CD14-positive monocyte (primary cell): ENCODE measurements at regions not wholly inside any gene's neighbourhood (a gene's known extent, or its start where the extent isn't known, plus 50 kb on each side); places are given as distances from the start of the nearest gene placed in this dataset.

ENCODE experiments used
- DNase-seq, 3 donors: peaks; one replicate each; pipeline ENCODE4 v3.0.0-alpha.2; 2011 to 2022
- H2AFZ ChIP-seq: 2 replicates; pipeline ENCODE4 v1.6.0; 2012; ENCODE audit warnings: mild to moderate bottlenecking, low read depth, low read length, inconsistent platforms; ENCODE audit not compliant: insufficient read depth, poor library complexity, severe bottlenecking
- H3K27ac ChIP-seq, 2 donors: 1 replicate in 1 of 2; 2 replicates in 1 of 2; pipeline ENCODE4 v1.5.1; 2012 to 2013; ENCODE audit warnings: low read length in 2 of 2, control low read depth in 1 of 2, inconsistent platforms in 1 of 2, low read depth in 1 of 2, mild to moderate bottlenecking in 1 of 2
- H3K27me3 ChIP-seq, 2 donors: one replicate each; pipeline versions ENCODE4 v1.6.0 to v1.6.1; 2011 to 2013; ENCODE audit warnings: low read length in 2 of 2; ENCODE audit not compliant: control insufficient read depth in 2 of 2, insufficient read depth in 2 of 2
- H3K36me3 ChIP-seq, 2 donors: replicated peaks in 1 of 2; 1 replicate in 1 of 2; 2 replicates in 1 of 2; pipeline versions ENCODE4 v1.5.1 to v1.6.1; 2012 to 2013; ENCODE audit warnings: low read length in 2 of 2, control low read depth in 1 of 2, inconsistent platforms in 1 of 2, mild to moderate bottlenecking in 1 of 2; ENCODE audit not compliant: insufficient read depth in 2 of 2, control insufficient read depth in 1 of 2
- H3K4me1 ChIP-seq, 2 donors: 1 replicate in 1 of 2; 2 replicates in 1 of 2; pipeline versions ENCODE4 v1.5.1 to v1.6.1; 2012 to 2013; ENCODE audit warnings: low read length in 2 of 2, control low read depth in 1 of 2, inconsistent platforms in 1 of 2, mild to moderate bottlenecking in 1 of 2, moderate library complexity in 1 of 2; ENCODE audit not compliant: insufficient read depth in 2 of 2, control insufficient read depth in 1 of 2
- H3K4me2 ChIP-seq: replicated peaks from 2 replicates; pipeline ENCODE3; 2012; ENCODE audit warnings: low read length, moderate library complexity, mild to moderate bottlenecking; ENCODE audit not compliant: poor library complexity, severe bottlenecking; ENCODE audit errors: extremely low read depth
- H3K4me3 ChIP-seq, 3 experiments: fragments of 200-600 bp in 1 of 3; sonication (generic) in 1 of 3; replicated peaks in 1 of 3; 1 replicate in 2 of 3; 2 replicates in 1 of 3; pipeline ENCODE4 v1.5.1; 2011 to 2013; ENCODE audit warnings: low read length in 3 of 3, mild to moderate bottlenecking in 3 of 3, control low read depth in 2 of 3, low read depth in 2 of 3, inconsistent platforms in 1 of 3, moderate library complexity in 1 of 3
- H3K79me2 ChIP-seq: 2 replicates; pipeline ENCODE4 v1.6.0; 2012; ENCODE audit warnings: mild to moderate bottlenecking, control low read depth, inconsistent platforms, low read length, moderate library complexity; ENCODE audit not compliant: insufficient read depth
- H3K9ac ChIP-seq: 2 replicates; pipeline ENCODE4 v1.6.0; 2017; ENCODE audit warnings: low read length, mild to moderate bottlenecking; ENCODE audit not compliant: insufficient read depth, poor library complexity, severe bottlenecking
- H3K9me3 ChIP-seq, 2 donors: replicated peaks in 1 of 2; 1 replicate in 1 of 2; 2 replicates in 1 of 2; pipeline versions ENCODE4 v1.5.1 to v1.6.1; 2012 to 2013; ENCODE audit warnings: low read length in 2 of 2, control low read depth in 1 of 2; ENCODE audit not compliant: control insufficient read depth in 1 of 2, insufficient read depth in 1 of 2
- H4K20me1 ChIP-seq: 2 replicates; pipeline ENCODE4 v1.6.0; 2012; ENCODE audit warnings: mild to moderate bottlenecking, low read length, control low read depth, moderate library complexity; ENCODE audit not compliant: insufficient read depth
- H3K27ac Mint-ChIP-seq, 7 donors: one replicate each; pipeline ENCODE4 v1.8.0; 2020; ENCODE audit warnings: mild to moderate bottlenecking in 7 of 7, mixed read lengths in 7 of 7, moderate library complexity in 6 of 7, inconsistent platforms in 2 of 7
- H3K27me3 Mint-ChIP-seq, 3 donors: one replicate each; pipeline ENCODE4 v1.8.0; 2021 to 2022; ENCODE audit warnings: low read depth in 3 of 3, mild to moderate bottlenecking in 3 of 3, mixed read lengths in 3 of 3, moderate library complexity in 3 of 3, inconsistent platforms in 1 of 3
- H3K36me3 Mint-ChIP-seq, 2 donors: one replicate each; pipeline ENCODE4 v1.8.0; 2020; ENCODE audit warnings: mixed read lengths in 2 of 2, inconsistent platforms in 1 of 2, mild to moderate bottlenecking in 1 of 2
- H3K4me1 Mint-ChIP-seq: one replicate; pipeline ENCODE4 v1.8.0; 2020; ENCODE audit warnings: mild to moderate bottlenecking, mixed read lengths
- H3K4me3 Mint-ChIP-seq, 2 donors: one replicate each; pipeline ENCODE4 v1.8.0; 2020; ENCODE audit warnings: mild to moderate bottlenecking in 2 of 2, mixed read lengths in 2 of 2, moderate library complexity in 1 of 2
- H3K9me3 Mint-ChIP-seq, 7 donors: one replicate each; pipeline ENCODE4 v1.8.0; 2020 to 2022; ENCODE audit warnings: mixed read lengths in 7 of 7, mild to moderate bottlenecking in 6 of 7, moderate library complexity in 6 of 7, inconsistent platforms in 2 of 7
- CTCF ChIP-seq: fragments of 200-600 bp; IDR thresholded peaks from one replicate; pipeline ENCODE4 v1.8.0; 2022; ENCODE audit warnings: antibody characterized with exemption, mild to moderate bottlenecking
- WGBS: methylation state at CpG from one replicate; pipeline ENCODE4 v1.1.5; 2013; ENCODE audit warnings: missing lambda C conversion rate; ENCODE audit not compliant: insufficient coverage; 5-methylcytosine and 5-hydroxymethylcytosine counted together
- intact Hi-C, 2 donors: fragments of 100-400 bp; cut with micrococcal nuclease; formaldehyde crosslinking; loops; one replicate each; pipeline versions ENCODE4 v1.15.0 to v1.15.1; 2023

- Histone ChIP-seq H4K20me1 (no peaks in the 10 kb centered on the region), H3K4me2 (no peak overlapping the region), H3K27ac (no peak overlapping the region), H3K4me3 (no peak overlapping the region), H3K4me1 (no peaks in the 10 kb centered on the region), H3K79me2 (no peaks in the 10 kb centered on the region), H3K36me3 (no peaks in the 10 kb centered on the region), H2AFZ (no peak overlapping the region), H3K9me3 (no peaks in the 10 kb centered on the region), H3K27me3 (no peaks in the 10 kb centered on the region), H3K9ac (no peak overlapping the region)
- no peak overlapping the region for H3K27ac Mint-ChIP-seq
- intact Hi-C loops, result no loop called here
- H3K4me1 Mint-ChIP-seq, result peaks cover 2% of the 10 kb centered on the region
- WGBS, result 100% methylated on average over 3 of the region's 7 CpGs
- no peak overlapping the region for H3K4me3 Mint-ChIP-seq
- H3K36me3 Mint-ChIP-seq, result no peaks in the 10 kb centered on the region
- no peaks in the 10 kb centered on the region for H3K9me3 Mint-ChIP-seq
- no peak for TF ChIP-seq CTCF
- no peak for DNase-seq
- peaks cover 0 to 2% (median 2%) of the 10 kb centered on the region in 3 donors for H3K27me3 Mint-ChIP-seq
Measured at GRCh38 chr10:3535001-3535400, 250.0 kb downstream of the KLF6 start.

GRCh38 chr10:3534433-3534832 is 250.6 kb downstream of the KLF6 start:
- intact Hi-C loops, result no loop called here
- no peak for TF ChIP-seq CTCF
- H3K36me3 ChIP-seq, result no peaks in the 10 kb centered on the region
- H3K27ac ChIP-seq, result no peak overlapping the region
- H2AFZ ChIP-seq, result no peak overlapping the region
- peaks cover 2% of the 10 kb centered on the region for H3K4me1 Mint-ChIP-seq
- no peaks in the 10 kb centered on the region for H3K4me1 ChIP-seq
- peaks cover 1 to 2% (median 2%) of the 10 kb centered on the region in 3 donors for H3K27me3 Mint-ChIP-seq
- WGBS, result 96% methylated on average over 10 of the region's 10 CpGs
- no peak for DNase-seq
- H3K4me3 Mint-ChIP-seq, result no peak overlapping the region
- no peak overlapping the region for H3K9ac ChIP-seq
- no peaks in the 10 kb centered on the region for H3K27me3 ChIP-seq
- H3K4me3 ChIP-seq, result no peak overlapping the region
- no peaks in the 10 kb centered on the region for H3K79me2 ChIP-seq
- no peaks in the 10 kb centered on the region for H3K9me3 ChIP-seq
- H3K9me3 Mint-ChIP-seq, result no peaks in the 10 kb centered on the region
- H3K27ac Mint-ChIP-seq, result no peak overlapping the region
- no peak overlapping the region for H3K4me2 ChIP-seq
- H4K20me1 ChIP-seq, result no peaks in the 10 kb centered on the region
- no peaks in the 10 kb centered on the region for H3K36me3 Mint-ChIP-seq
